OCI-LY3 (cell line): ENCODE measurements at regions not wholly inside any gene's neighbourhood (a gene's known extent, or its start where the extent isn't known, plus 50 kb on each side); places are given as distances from the start of the nearest gene placed in this dataset.
"Not testable (repeated sequence)": the region's sequence is repeated elsewhere in the genome, so short reads cannot be mapped to it uniquely, and the experiment has no call there.

Experiments
- H2AFZ ChIP-seq: fragments of 200-600, 300-600 bp; shearing (Covaris generic); 2 replicates; pipeline ENCODE4 v1.6.0; 2014; ENCODE audit warnings: antibody characterized with exemption, low read depth, low read length
- H3K27ac ChIP-seq: fragments of 200-600, 300-600 bp; sonication (generic); 2 replicates; pipeline ENCODE4 v1.5.1; 2014; ENCODE audit warnings: mild to moderate bottlenecking, low read length, moderate library complexity, mixed read lengths
- H3K27me3 ChIP-seq: fragments of 200-600, 300-600 bp; sonication (generic); 2 replicates; pipeline ENCODE4 v1.6.1; 2014; ENCODE audit warnings: low read depth, low read length, mixed read lengths
- H3K36me3 ChIP-seq: fragments of 200-600, 300-600 bp; sonication (generic); replicated peaks from 2 replicates; pipeline ENCODE3; 2014; ENCODE audit warnings: low read depth, low read length, mixed read lengths
- H3K4me1 ChIP-seq: fragments of 300-600, 200-600 bp; sonication (generic); 2 replicates; pipeline ENCODE4 v1.6.1; 2014; ENCODE audit warnings: low read length, mixed read lengths
- H3K4me2 ChIP-seq: fragments of 200-600, 300-600 bp; sonication (generic); 2 replicates; pipeline ENCODE4 v1.6.1; 2014; ENCODE audit warnings: low read length, mixed read lengths
- H3K4me3 ChIP-seq: fragments of 300-600, 200-600 bp; sonication (generic); 2 replicates; pipeline ENCODE4 v1.5.1; 2014; ENCODE audit warnings: antibody characterized with exemption, mild to moderate bottlenecking, low read length, moderate library complexity
- H3K79me2 ChIP-seq: fragments of 300-600, 200-600 bp; shearing (Covaris generic); 2 replicates; pipeline ENCODE4 v1.6.1; 2014; ENCODE audit warnings: mild to moderate bottlenecking, low read length, mixed read lengths
- H3K9ac ChIP-seq: fragments of 300-600, 200-600 bp; shearing (Covaris generic); 2 replicates; pipeline ENCODE4 v1.6.0; 2014; ENCODE audit warnings: mild to moderate bottlenecking, low read length, moderate library complexity
- H3K9me3 ChIP-seq: fragments of 200-600, 300-600 bp; shearing (Covaris generic); 2 replicates; pipeline ENCODE4 v1.6.1; 2014; ENCODE audit warnings: low read length, mixed read lengths; ENCODE audit not compliant: insufficient read depth
- H4K20me1 ChIP-seq: fragments of 200-600, 300-600 bp; sonication (generic); 2 replicates; pipeline ENCODE4 v1.6.1; 2016; ENCODE audit warnings: low read length, mixed read lengths; ENCODE audit not compliant: insufficient read depth
- EZH2phosphoT487 ChIP-seq: fragments of 200-600 bp; shearing (Covaris generic); IDR thresholded peaks from 2 replicates; pipeline ENCODE4 v1.6.1; 2018; ENCODE audit warnings: antibody characterized with exemption, mixed run types, low read depth
- TF ChIP-seq, protein P1 (sequence below): fragments of 200-600, 300-600 bp; sonication (generic); IDR thresholded peaks from 2 replicates; pipeline ENCODE4 v1.5.1; 2014; ENCODE audit warnings: antibody characterized with exemption, low read length, low read depth

DNA sequence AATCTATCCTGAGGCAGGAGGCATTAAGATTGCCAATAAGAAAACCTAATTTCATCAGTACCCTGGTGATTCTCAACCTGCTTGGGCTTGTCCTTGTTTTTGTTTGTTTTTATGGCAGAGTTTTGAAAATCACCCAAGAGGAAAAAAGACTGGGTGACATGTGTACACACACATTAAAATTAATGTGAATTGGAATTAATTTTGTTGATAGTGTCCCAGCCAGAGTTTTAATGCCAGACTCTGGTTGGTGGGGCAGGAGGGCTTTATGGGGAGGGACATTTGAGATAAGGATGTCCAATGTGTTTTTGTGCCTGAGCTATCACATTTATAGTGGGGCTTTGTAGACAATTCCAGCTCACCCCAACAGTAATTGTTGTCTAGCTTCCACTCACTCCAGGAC lies 184.6 kb downstream of the ID4 start:
- no peak overlapping the region for H3K4me2 ChIP-seq

DNA sequence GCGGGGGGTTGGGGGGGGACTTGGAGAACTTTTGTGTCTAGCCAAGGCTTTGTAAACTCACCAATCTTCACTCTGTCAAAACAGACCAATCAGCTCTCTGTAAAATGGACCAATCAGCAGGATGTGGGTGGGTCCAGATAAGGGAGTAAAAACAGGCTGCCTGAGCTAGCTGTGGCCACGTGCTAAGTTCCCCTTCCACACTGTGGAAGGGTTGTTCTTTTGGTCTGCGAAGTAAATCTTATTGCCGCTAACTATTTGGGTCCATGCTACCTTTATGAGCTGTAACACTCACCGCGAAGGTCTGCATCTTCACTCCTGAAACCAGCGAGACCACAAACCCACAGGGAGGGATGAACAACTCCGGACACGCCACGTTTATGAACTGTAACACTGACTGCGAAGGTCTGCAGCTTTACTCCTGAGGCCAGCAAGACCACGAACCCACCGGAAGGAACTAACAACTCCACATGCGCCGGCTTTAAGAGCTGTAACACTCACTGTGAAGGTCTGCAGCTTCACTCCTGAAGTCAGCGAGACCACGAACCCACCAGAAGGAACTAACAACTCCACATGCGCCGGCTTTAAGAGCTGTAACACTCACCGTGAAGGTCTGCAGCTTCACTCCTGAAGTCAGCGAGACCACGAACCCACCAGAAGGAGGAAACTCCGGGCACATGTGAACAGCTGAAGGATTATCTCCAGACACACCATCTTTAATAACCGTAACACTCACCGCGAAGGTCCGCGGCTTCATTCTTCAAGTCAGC lies 186.6 kb downstream of the ID4 start:
- H2AFZ ChIP-seq, H3K79me2 ChIP-seq, H3K4me3 ChIP-seq, H3K9me3 ChIP-seq, H3K4me2 ChIP-seq, H4K20me1 ChIP-seq, H3K36me3 ChIP-seq, H3K4me1 ChIP-seq, H3K27me3 ChIP-seq, H3K9ac ChIP-seq, H3K27ac ChIP-seq: not testable (repeated sequence)

More for the DNA sequence above, 184.6 kb downstream of the ID4 start:
- H3K4me1 ChIP-seq, result no peaks in the 10 kb centered on the region
- H3K4me3 ChIP-seq, result no peak overlapping the region
- no peaks in the 10 kb centered on the region for H3K79me2 ChIP-seq
- H3K27me3 ChIP-seq, result 0 out of 2 replicates have a peak, but pooled peaks cover 3% of the 10 kb centered on the region
- no peaks in the 10 kb centered on the region for H3K36me3 ChIP-seq
- H3K27ac ChIP-seq, result no peak overlapping the region
- H4K20me1 ChIP-seq, result no peaks in the 10 kb centered on the region
- H3K9me3 ChIP-seq, result no peaks in the 10 kb centered on the region
- no peak for TF ChIP-seq EZH2phosphoT487
- TF ChIP-seq, protein P1, sequence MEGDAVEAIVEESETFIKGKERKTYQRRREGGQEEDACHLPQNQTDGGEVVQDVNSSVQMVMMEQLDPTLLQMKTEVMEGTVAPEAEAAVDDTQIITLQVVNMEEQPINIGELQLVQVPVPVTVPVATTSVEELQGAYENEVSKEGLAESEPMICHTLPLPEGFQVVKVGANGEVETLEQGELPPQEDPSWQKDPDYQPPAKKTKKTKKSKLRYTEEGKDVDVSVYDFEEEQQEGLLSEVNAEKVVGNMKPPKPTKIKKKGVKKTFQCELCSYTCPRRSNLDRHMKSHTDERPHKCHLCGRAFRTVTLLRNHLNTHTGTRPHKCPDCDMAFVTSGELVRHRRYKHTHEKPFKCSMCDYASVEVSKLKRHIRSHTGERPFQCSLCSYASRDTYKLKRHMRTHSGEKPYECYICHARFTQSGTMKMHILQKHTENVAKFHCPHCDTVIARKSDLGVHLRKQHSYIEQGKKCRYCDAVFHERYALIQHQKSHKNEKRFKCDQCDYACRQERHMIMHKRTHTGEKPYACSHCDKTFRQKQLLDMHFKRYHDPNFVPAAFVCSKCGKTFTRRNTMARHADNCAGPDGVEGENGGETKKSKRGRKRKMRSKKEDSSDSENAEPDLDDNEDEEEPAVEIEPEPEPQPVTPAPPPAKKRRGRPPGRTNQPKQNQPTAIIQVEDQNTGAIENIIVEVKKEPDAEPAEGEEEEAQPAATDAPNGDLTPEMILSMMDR, result no peak
- no peak overlapping the region for H3K9ac ChIP-seq
- no peak overlapping the region for H2AFZ ChIP-seq

DNA sequence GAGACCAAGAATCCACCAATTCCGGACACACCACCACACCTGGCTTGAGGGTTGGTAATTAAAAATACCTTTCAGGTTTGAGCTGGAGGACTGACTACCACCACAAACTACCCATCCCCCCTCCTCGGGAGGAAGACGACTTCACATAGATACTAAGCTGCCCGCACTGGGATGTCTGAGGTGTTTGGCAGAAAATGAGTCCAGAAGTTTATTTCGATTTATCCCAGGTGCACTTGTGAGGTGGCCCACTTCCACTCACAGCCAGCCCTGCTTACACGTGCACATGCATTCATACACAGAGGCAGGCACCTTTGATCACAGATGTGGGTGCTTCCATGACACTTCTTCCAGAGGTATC lies 187.1 kb downstream of the ID4 start:
- H3K4me1 ChIP-seq, result no peaks in the 10 kb centered on the region

DNA sequence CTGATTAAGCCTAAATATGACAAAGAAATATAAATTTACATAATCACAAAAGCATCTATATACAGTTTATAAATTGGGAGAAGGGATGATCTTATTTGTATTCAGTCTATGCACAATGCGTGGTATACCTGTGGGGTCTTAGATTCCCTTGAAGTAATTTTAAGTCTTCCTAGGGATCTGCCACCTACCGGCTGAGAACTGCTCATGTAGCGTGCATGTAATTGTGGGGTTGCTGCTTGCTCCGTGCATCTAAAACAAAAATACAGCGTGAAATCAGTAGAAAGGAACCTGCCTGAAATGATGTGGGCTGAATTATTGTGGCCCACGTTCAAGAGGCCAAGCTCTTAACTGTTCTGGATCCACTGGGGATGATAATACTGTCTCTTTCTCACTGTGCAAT lies 187.3 kb downstream of the MBOAT1 start:
- Histone ChIP-seq H3K4me1 (no peaks in the 10 kb centered on the region), H3K79me2 (no peaks in the 10 kb centered on the region), H3K36me3 (no peaks in the 10 kb centered on the region), H3K9ac (no peak overlapping the region), H3K9me3 (no peaks in the 10 kb centered on the region), H2AFZ (no peak overlapping the region), H3K4me3 (no peak overlapping the region), H4K20me1 (no peaks in the 10 kb centered on the region), H3K27me3 (0 out of 2 replicates have a peak, but pooled peaks cover 3% of the 10 kb centered on the region), H3K4me2 (no peak overlapping the region), H3K27ac (no peak overlapping the region)
- TF ChIP-seq, protein P1, result no peak
- no peak for TF ChIP-seq EZH2phosphoT487

More for the DNA sequence above, 187.1 kb downstream of the ID4 start:
- Histone ChIP-seq H3K9ac (no peak overlapping the region), H3K4me3 (no peak overlapping the region), H3K27me3 (0 out of 2 replicates have a peak, but pooled peaks cover 3% of the 10 kb centered on the region), H3K79me2 (no peaks in the 10 kb centered on the region), H3K4me2 (no peak overlapping the region), H3K36me3 (no peaks in the 10 kb centered on the region), H3K9me3 (no peaks in the 10 kb centered on the region), H4K20me1 (no peaks in the 10 kb centered on the region), H3K27ac (no peak overlapping the region), H2AFZ (no peak overlapping the region)
- TF ChIP-seq, protein P1, result no peak
- no peak for TF ChIP-seq EZH2phosphoT487
